Loucy (cell line): ENCODE measurements at regions not wholly inside any gene's neighbourhood (a gene's known extent, or its start where the extent isn't known, plus 50 kb on each side); places are given as distances from the start of the nearest gene placed in this dataset.

Experiments
- H2AFZ ChIP-seq: fragments of 200-600 bp; sonication (generic); 2 replicates; pipeline ENCODE4 v1.6.0; 2016; ENCODE audit warnings: antibody characterized with exemption, mild to moderate bottlenecking, low read length, moderate library complexity
- H3F3A ChIP-seq: fragments of 200-600 bp; 2 replicates; pipeline ENCODE4 v1.6.0; 2016; ENCODE audit warnings: antibody characterized with exemption, low read depth, mild to moderate bottlenecking
- H3K27me3 ChIP-seq: fragments of 200-600 bp; sonication (generic); 2 replicates; pipeline ENCODE4 v1.6.1; 2014; ENCODE audit warnings: low read length, mild to moderate bottlenecking; ENCODE audit not compliant: insufficient read depth, poor library complexity, severe bottlenecking
- H3K36me3 ChIP-seq: fragments of 200-600 bp; sonication (generic); 2 replicates; pipeline ENCODE4 v1.6.1; 2016; ENCODE audit warnings: low read length; ENCODE audit not compliant: insufficient read depth
- H3K4me1 ChIP-seq: fragments of 200-600 bp; sonication (generic); 2 replicates; pipeline ENCODE4 v1.5.1; 2014; ENCODE audit warnings: low read length, mild to moderate bottlenecking; ENCODE audit not compliant: insufficient read depth, poor library complexity, severe bottlenecking
- H3K4me2 ChIP-seq: fragments of 200-600 bp; sonication (generic); 2 replicates; pipeline ENCODE4 v1.6.0; 2014; ENCODE audit warnings: antibody characterized with exemption, low read length, low read depth, mild to moderate bottlenecking; ENCODE audit not compliant: poor library complexity, severe bottlenecking
- H3K4me3 ChIP-seq: fragments of 200-600 bp; sonication (generic); 2 replicates; pipeline ENCODE4 v1.5.1; 2014; ENCODE audit warnings: low read length, mild to moderate bottlenecking, mixed read lengths; ENCODE audit not compliant: poor library complexity, severe bottlenecking
- H3K79me2 ChIP-seq: fragments of 200-600 bp; sonication (generic); 2 replicates; pipeline ENCODE4 v1.6.1; 2014; ENCODE audit warnings: low read length; ENCODE audit not compliant: insufficient read depth
- H3K9ac ChIP-seq: fragments of 200-600 bp; sonication (generic); 2 replicates; pipeline ENCODE4 v1.6.0; 2014; ENCODE audit warnings: mild to moderate bottlenecking, low read depth, low read length, moderate library complexity; ENCODE audit not compliant: poor library complexity, severe bottlenecking
- H3K9me2 ChIP-seq: fragments of 200-600 bp; sonication (generic); replicated peaks from 2 replicates; pipeline ENCODE4 v1.6.1; 2016; ENCODE audit warnings: low read depth, low read length, mixed read lengths
- H3K9me3 ChIP-seq: fragments of 200-600 bp; sonication (generic); 2 replicates; pipeline ENCODE4 v1.6.1; 2014; ENCODE audit warnings: mild to moderate bottlenecking, antibody characterized with exemption, low read length, low read depth; ENCODE audit not compliant: insufficient read depth
- H4K20me1 ChIP-seq: fragments of 200-600 bp; sonication (generic); 2 replicates; pipeline ENCODE4 v1.6.0; 2014; ENCODE audit warnings: antibody characterized with exemption, low read length, mild to moderate bottlenecking; ENCODE audit not compliant: insufficient read depth, poor library complexity, severe bottlenecking
- CTCF ChIP-seq: fragments of 200-600 bp; sonication (generic); conservative IDR thresholded peaks from 2 replicates; pipeline ENCODE4 v1.5.1; 2014; ENCODE audit warnings: mild to moderate bottlenecking, antibody characterized with exemption, low read length
- EZH2phosphoT487 ChIP-seq: fragments of 200-600 bp; IDR thresholded peaks from 2 replicates; pipeline ENCODE4 v1.6.1; 2018; ENCODE audit warnings: antibody characterized with exemption, mild to moderate bottlenecking, moderate library complexity, borderline replicate concordance

GRCh38 chr4:135941671-135942070 is 1590.6 kb downstream of the PCDH18 start:
- Histone ChIP-seq H3K4me2 (no peak overlapping the region), H3F3A (no peaks in the 10 kb centered on the region), H3K79me2 (no peaks in the 10 kb centered on the region), H3K9me3 (no peaks in the 10 kb centered on the region), H2AFZ (no peak overlapping the region), H3K9ac (no peak overlapping the region), H3K4me3 (no peak overlapping the region), H3K4me1 (no peaks in the 10 kb centered on the region), H4K20me1 (no peaks in the 10 kb centered on the region), H3K9me2 (no peaks in the 10 kb centered on the region), H3K27me3 (no peaks in the 10 kb centered on the region), H3K36me3 (no peaks in the 10 kb centered on the region)
- TF ChIP-seq EZH2phosphoT487 (no peak), CTCF (no peak)

GRCh38 chr4:135934026-135934425 is 1598.3 kb downstream of the PCDH18 start:
- Histone ChIP-seq H4K20me1 (no peaks in the 10 kb centered on the region), H3K9me3 (no peaks in the 10 kb centered on the region), H3K4me1 (no peaks in the 10 kb centered on the region), H3K36me3 (no peaks in the 10 kb centered on the region), H3K4me3 (no peak overlapping the region), H3K27me3 (no peaks in the 10 kb centered on the region), H3K9ac (no peak overlapping the region), H3K4me2 (no peak overlapping the region), H2AFZ (no peak overlapping the region), H3F3A (no peaks in the 10 kb centered on the region), H3K9me2 (no peaks in the 10 kb centered on the region), H3K79me2 (no peaks in the 10 kb centered on the region)
- TF ChIP-seq EZH2phosphoT487 (no peak), CTCF (no peak)

- no peak overlapping the region for H2AFZ ChIP-seq
- H3K36me3 ChIP-seq: no peaks in the 10 kb centered on the region
- H3K4me3 ChIP-seq: no peak overlapping the region
- H3K79me2 ChIP-seq: no peaks in the 10 kb centered on the region
- TF ChIP-seq EZH2phosphoT487 (no peak), CTCF (no peak)
- no peaks in the 10 kb centered on the region for H3K9me3 ChIP-seq
- no peaks in the 10 kb centered on the region for H3K9me2 ChIP-seq
- H3K4me2 ChIP-seq: no peak overlapping the region
- H3F3A ChIP-seq: no peaks in the 10 kb centered on the region
- H3K9ac ChIP-seq: no peak overlapping the region
- H4K20me1 ChIP-seq: no peaks in the 10 kb centered on the region
- no peaks in the 10 kb centered on the region for H3K4me1 ChIP-seq
- no peaks in the 10 kb centered on the region for H3K27me3 ChIP-seq
Observed at GRCh38 chr4:135927651-135928050, 1604.6 kb downstream of the PCDH18 start.
